Trophoblast cell (in vitro differentiated cells and primary cell): ENCODE measurements at regions not wholly inside any gene's neighbourhood (a gene's known extent, or its start where the extent isn't known, plus 50 kb on each side); places are given as distances from the start of the nearest gene placed in this dataset.

ENCODE experiments used
- DNase-seq, 2 donors: peaks; one replicate each; pipeline ENCODE4 v3.0.0-alpha.2; 2016
- H2AFZ ChIP-seq: 2 replicates; pipeline ENCODE4 v1.6.1; 2013; ENCODE audit warnings: low read length, moderate library complexity, mild to moderate bottlenecking; ENCODE audit not compliant: insufficient read depth, poor library complexity
- H2AK5ac ChIP-seq: 2 replicates; pipeline ENCODE4 v1.6.1; 2013; ENCODE audit warnings: mild to moderate bottlenecking, low read length
- H2BK120ac ChIP-seq: 2 replicates; pipeline ENCODE4 v1.6.1; 2013; ENCODE audit warnings: low read length, mild to moderate bottlenecking, moderate library complexity; ENCODE audit not compliant: insufficient read depth, poor library complexity
- H2BK12ac ChIP-seq: 2 replicates; pipeline ENCODE4 v1.6.1; 2013; ENCODE audit warnings: mild to moderate bottlenecking, low read length, moderate library complexity
- H2BK5ac ChIP-seq: 2 replicates; pipeline ENCODE4 v1.6.1; 2013; ENCODE audit warnings: low read length, low read depth, moderate library complexity, mild to moderate bottlenecking; ENCODE audit not compliant: poor library complexity
- H3K14ac ChIP-seq: 2 replicates; pipeline ENCODE4 v1.6.1; 2013; ENCODE audit warnings: mild to moderate bottlenecking, low read length
- H3K18ac ChIP-seq: 2 replicates; pipeline ENCODE4 v1.6.1; 2013; ENCODE audit warnings: mild to moderate bottlenecking, low read length
- H3K23ac ChIP-seq: 2 replicates; pipeline ENCODE4 v1.6.1; 2013; ENCODE audit warnings: low read length
- H3K27ac ChIP-seq: 2 replicates; pipeline ENCODE4 v1.5.1; 2013; ENCODE audit warnings: low read depth, mild to moderate bottlenecking, inconsistent platforms, low read length, moderate library complexity
- H3K27me3 ChIP-seq: 2 replicates; pipeline ENCODE4 v1.6.1; 2013; ENCODE audit warnings: inconsistent platforms, mild to moderate bottlenecking, low read length, moderate library complexity; ENCODE audit not compliant: insufficient read depth
- H3K36me3 ChIP-seq, 2 experiments: 1 replicate in 1 of 2; 2 replicates in 1 of 2; pipeline ENCODE4 v1.6.1; 2013; ENCODE audit warnings: low read length in 2 of 2, mild to moderate bottlenecking in 2 of 2, moderate library complexity in 1 of 2; ENCODE audit not compliant: insufficient read depth in 2 of 2, control insufficient read depth in 1 of 2
- H3K4ac ChIP-seq: 2 replicates; pipeline ENCODE4 v1.6.1; 2013; ENCODE audit warnings: low read depth, mild to moderate bottlenecking, low read length, moderate library complexity
- H3K4me1 ChIP-seq, 2 experiments: 1 replicate in 1 of 2; 2 replicates in 1 of 2; pipeline ENCODE4 v1.6.1; 2013; ENCODE audit warnings: low read length in 2 of 2, mild to moderate bottlenecking in 2 of 2, moderate library complexity in 1 of 2; ENCODE audit not compliant: insufficient read depth in 2 of 2, control insufficient read depth in 1 of 2
- H3K4me2 ChIP-seq: 2 replicates; pipeline ENCODE4 v1.6.1; 2013; ENCODE audit warnings: inconsistent platforms, mild to moderate bottlenecking, low read length, moderate library complexity
- H3K4me3 ChIP-seq: 2 replicates; pipeline ENCODE4 v1.5.1; 2013; ENCODE audit warnings: mild to moderate bottlenecking, low read depth, low read length, inconsistent platforms
- H3K79me1 ChIP-seq: one replicate; pipeline ENCODE4 v1.6.1; 2013; ENCODE audit warnings: low read length
- H3K79me2 ChIP-seq: 2 replicates; pipeline ENCODE4 v1.6.1; 2013; ENCODE audit warnings: low read length, mild to moderate bottlenecking; ENCODE audit not compliant: control insufficient read depth, insufficient read depth, poor library complexity
- H3K9ac ChIP-seq: 2 replicates; pipeline ENCODE4 v1.6.1; 2013; ENCODE audit warnings: mild to moderate bottlenecking, low read length
- H3K9me3 ChIP-seq: 2 replicates; pipeline ENCODE4 v1.6.1; 2013; ENCODE audit warnings: low read depth, mild to moderate bottlenecking, control low read depth, inconsistent platforms, low read length; ENCODE audit not compliant: insufficient read depth
- H4K12ac ChIP-seq: 2 replicates; pipeline ENCODE4 v1.6.1; 2013; ENCODE audit warnings: low read depth, mild to moderate bottlenecking, low read length, moderate library complexity
- H4K8ac ChIP-seq: 2 replicates; pipeline ENCODE4 v1.6.1; 2013; ENCODE audit warnings: low read depth, mild to moderate bottlenecking, low read length, moderate library complexity
- H4K91ac ChIP-seq: one replicate; pipeline ENCODE4 v1.6.1; 2013; ENCODE audit warnings: low read depth, mild to moderate bottlenecking, low read length, moderate library complexity
- WGBS: extraction: QIAGEN DNeasy Blood & Tissue Kit; methylation state at CpG from one replicate; pipeline ENCODE4 v1.1.7; 2013; ENCODE audit warnings: missing lambda C conversion rate; ENCODE audit not compliant: insufficient read length, insufficient coverage; ENCODE audit errors: extremely low coverage; 5-methylcytosine and 5-hydroxymethylcytosine counted together

DNA sequence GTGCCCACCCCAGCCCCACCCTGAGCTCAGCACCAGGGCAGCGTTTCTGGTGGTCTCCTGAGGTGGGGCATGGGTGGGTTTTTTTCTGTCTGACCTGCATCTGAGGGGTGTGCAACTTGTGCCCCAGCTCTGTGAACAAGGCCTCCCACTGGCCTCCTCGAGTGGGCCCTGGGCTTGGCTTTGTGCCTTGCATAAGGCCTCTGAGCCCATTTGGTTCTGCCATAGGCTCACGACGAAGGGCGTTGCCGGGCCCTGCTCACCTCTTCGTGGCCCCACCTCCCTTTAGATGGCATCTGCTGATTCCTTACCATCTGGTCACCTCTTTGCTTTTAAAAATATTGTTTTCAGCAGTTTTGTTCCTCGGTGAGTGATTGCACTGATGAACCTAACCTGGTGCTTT, 127.1 kb upstream of the COL5A1 start:
- Histone ChIP-seq H2BK12ac (no peak overlapping the region), H3K27ac (no peak overlapping the region), H4K12ac (no peak overlapping the region), H3K4me1 (peaks cover 0 to 3% of the 10 kb centered on the region in 2 experiments), H2BK5ac (no peak overlapping the region), H3K18ac (no peak overlapping the region), H3K79me1 (no peaks in the 10 kb centered on the region), H3K4ac (no peak overlapping the region), H3K9me3 (peaks cover 6% of the 10 kb centered on the region), H4K8ac (no peak overlapping the region), H2BK120ac (no peak overlapping the region), H3K79me2 (no peaks in the 10 kb centered on the region), H2AK5ac (no peak overlapping the region), H3K23ac (no peak overlapping the region), H3K27me3 (no peaks in the 10 kb centered on the region), H4K91ac (no peak overlapping the region), H3K14ac (no peak overlapping the region), H3K9ac (no peak overlapping the region), H3K36me3 (no peaks in the 10 kb centered on the region), H3K4me2 (no peak overlapping the region), H3K4me3 (no peak overlapping the region), H2AFZ (no peak overlapping the region)
- DNase-seq = no peak
- no CpG with 5 or more reads among the region's 8 CpGs for WGBS

DNA sequence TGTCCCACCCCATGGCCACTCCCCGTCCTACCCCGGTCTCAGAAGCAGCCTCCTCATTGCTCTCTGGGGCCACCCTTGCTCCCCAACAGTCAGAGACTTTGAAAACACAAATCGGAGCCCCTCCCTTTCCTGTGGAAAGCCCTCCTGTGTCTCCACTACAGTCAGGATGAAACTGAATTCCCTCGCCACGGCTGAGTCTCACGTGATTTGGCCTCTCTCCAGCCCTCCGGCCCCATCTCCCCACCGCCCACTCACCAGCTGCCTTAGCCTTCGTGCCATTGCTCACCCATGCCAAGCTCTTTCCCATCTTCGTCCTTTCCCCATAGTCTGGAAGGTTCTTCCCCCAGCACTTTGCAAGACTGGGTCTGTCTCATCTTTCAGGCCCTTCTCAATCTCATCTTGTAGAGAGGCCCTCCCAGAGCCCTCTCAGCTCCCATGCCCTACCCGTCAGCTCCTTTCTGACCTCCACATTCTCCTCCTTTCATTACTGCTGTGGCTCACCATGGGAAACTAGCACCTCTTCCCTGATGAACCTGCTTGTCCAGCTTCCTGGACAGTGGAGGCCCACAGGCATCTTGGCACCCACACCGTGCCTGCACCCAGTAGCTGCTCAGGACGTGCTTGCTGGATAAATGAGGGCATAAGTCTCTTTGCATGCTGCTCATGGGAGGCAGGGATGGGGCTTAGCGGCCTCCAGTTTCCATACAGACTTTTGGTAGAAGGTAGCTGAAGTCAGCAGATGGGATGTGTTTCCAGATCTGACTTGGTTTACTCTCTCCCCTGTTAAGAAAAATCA, 126.4 kb upstream of the COL5A1 start:
- H3K4me2 ChIP-seq = no peak overlapping the region
- peaks cover 0 to 3% of the 10 kb centered on the region in 2 experiments for H3K4me1 ChIP-seq
- H3K27me3 ChIP-seq = no peaks in the 10 kb centered on the region
- no peaks in the 10 kb centered on the region for H3K79me2 ChIP-seq
- no peak overlapping the region for H4K12ac ChIP-seq
- H2AFZ ChIP-seq = no peak overlapping the region
- H2BK12ac ChIP-seq = no peak overlapping the region
- no peaks in the 10 kb centered on the region for H3K79me1 ChIP-seq
- WGBS = no CpG with 5 or more reads among the region's 14 CpGs
- peaks cover 6% of the 10 kb centered on the region for H3K9me3 ChIP-seq
- H3K18ac ChIP-seq = no peak overlapping the region
- H3K4me3 ChIP-seq = no peak overlapping the region
- no peaks in the 10 kb centered on the region for H3K36me3 ChIP-seq
- H3K23ac ChIP-seq = no peak overlapping the region
- no peak overlapping the region for H2AK5ac ChIP-seq
- H4K8ac ChIP-seq = no peak overlapping the region
- no peak overlapping the region for H2BK120ac ChIP-seq
- no peak overlapping the region for H2BK5ac ChIP-seq
- H4K91ac ChIP-seq = no peak overlapping the region
- H3K9ac ChIP-seq = no peak overlapping the region
- no peak overlapping the region for H3K14ac ChIP-seq
- DNase-seq = no peak
- no peak overlapping the region for H3K27ac ChIP-seq
- H3K4ac ChIP-seq = no peak overlapping the region

DNA sequence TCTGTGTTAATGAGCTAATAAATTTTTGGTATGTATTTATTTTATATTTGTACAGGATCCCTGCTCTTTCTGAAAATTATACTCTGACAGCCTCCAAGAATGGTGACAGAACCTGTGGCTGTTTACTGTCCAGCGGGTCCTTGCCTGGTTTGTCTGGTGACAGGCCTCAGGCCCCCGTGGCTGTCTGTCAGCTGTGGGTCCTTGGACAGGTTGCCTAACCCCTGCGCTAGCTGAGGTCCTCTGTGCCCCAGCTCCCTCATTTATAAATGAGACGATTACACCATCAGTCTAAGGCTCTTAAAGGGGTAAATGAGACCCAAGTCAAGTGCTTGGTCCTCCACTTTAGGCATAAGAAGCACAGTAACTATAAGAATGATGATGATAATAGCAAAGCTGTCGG, 125.1 kb upstream of the COL5A1 start:
- no CpG with 5 or more reads among the region's 5 CpGs for WGBS
- DNase-seq = no peak
- H3K27me3 ChIP-seq = no peaks in the 10 kb centered on the region

DNA sequence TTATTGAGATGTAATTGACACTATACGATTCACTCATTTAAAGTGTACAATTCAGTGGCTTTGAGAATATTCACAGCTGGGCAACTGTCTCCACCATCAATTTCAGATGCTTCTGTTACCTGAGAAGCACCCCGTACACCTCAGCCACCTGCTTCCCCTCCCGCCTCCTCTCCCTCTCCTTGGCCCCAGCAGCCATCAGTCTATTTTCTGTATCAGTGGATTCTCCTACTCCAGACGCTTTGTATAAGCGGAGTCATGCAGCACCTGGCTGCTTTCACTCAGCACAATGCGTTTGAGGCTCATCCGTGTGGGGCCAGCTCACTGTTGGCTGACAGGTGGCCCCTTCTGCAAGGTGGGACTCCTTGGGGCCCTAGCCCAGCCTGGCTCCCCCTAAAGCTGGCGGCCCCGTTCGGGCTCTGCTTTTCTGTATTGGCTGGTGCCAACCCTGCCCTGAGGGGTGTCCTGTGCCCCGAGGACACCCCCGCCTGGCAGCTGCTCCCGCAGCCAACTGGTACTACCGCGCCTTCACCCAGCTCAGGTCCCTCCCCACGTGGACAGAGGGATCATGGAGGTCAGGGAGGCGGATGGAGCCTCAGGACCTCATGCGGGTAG, 124.4 kb upstream of the COL5A1 start:
- Histone ChIP-seq H4K91ac (no peak overlapping the region), H2BK12ac (no peak overlapping the region), H3K4ac (no peak overlapping the region), H3K23ac (no peak overlapping the region), H2BK120ac (no peak overlapping the region), H3K14ac (no peak overlapping the region), H2AK5ac (no peak overlapping the region), H3K18ac (no peak overlapping the region), H4K8ac (no peak overlapping the region), H3K79me2 (no peaks in the 10 kb centered on the region), H2BK5ac (no peak overlapping the region), H3K36me3 (no peaks in the 10 kb centered on the region), H4K12ac (no peak overlapping the region), H3K27me3 (no peaks in the 10 kb centered on the region), H3K4me3 (no peak overlapping the region), H3K4me2 (no peak overlapping the region), H3K4me1 (peaks cover 6 to 8% of the 10 kb centered on the region in 2 experiments), H3K9ac (no peak overlapping the region), H3K9me3 (peaks cover 11% of the 10 kb centered on the region), H3K79me1 (peaks cover 1% of the 10 kb centered on the region), H2AFZ (no peak overlapping the region), H3K27ac (no peak overlapping the region)
- no peak for DNase-seq
- WGBS = no CpG with 5 or more reads among the region's 18 CpGs

More for the DNA sequence above, 125.1 kb upstream of the COL5A1 start:
- Histone ChIP-seq H4K8ac (no peak overlapping the region), H2AFZ (no peak overlapping the region), H3K9ac (no peak overlapping the region), H3K36me3 (no peaks in the 10 kb centered on the region), H3K27ac (no peak overlapping the region), H3K4me2 (no peak overlapping the region), H3K79me1 (no peaks in the 10 kb centered on the region), H3K9me3 (peaks cover 11% of the 10 kb centered on the region), H4K12ac (no peak overlapping the region), H3K4me3 (no peak overlapping the region), H2AK5ac (no peak overlapping the region), H2BK12ac (no peak overlapping the region), H2BK120ac (no peak overlapping the region), H3K23ac (no peak overlapping the region), H3K4me1 (peaks cover 0 to 3% of the 10 kb centered on the region in 2 experiments), H4K91ac (no peak overlapping the region), H3K14ac (no peak overlapping the region), H3K18ac (no peak overlapping the region), H3K4ac (no peak overlapping the region), H2BK5ac (no peak overlapping the region), H3K79me2 (no peaks in the 10 kb centered on the region)
